Activated CD4-positive, alpha-beta T cell treated with anti-CD3 and anti-CD28 coated beads, Interleukin-2, amount 10 ng/mL, durations not matched to agents 7 days and 5 days (primary cell): ENCODE measurements at regions not wholly inside any gene's neighbourhood (a gene's known extent, or its start where the extent isn't known, plus 50 kb on each side); places are given as distances from the start of the nearest gene placed in this dataset. TPM values are rescaled to one million over a fixed set of nuclear protein-coding genes. Genes with fewer than 3 reads are reported as not detected.
"Not testable (repeated sequence)": the region's sequence is repeated elsewhere in the genome, so short reads cannot be mapped to it uniquely, and the experiment has no call there.

Experiments used
- CTCF ChIA-PET: fragments of 350-600 bp; sonication (Branson Sonifier 250); formaldehyde crosslinking; loops from one replicate; lab custom pipeline; 2021; ENCODE audit warnings: antibody characterized with exemption; lab: Charles Lee
- POLR2A ChIA-PET: fragments of 350-600 bp; sonication (Branson Sonifier 250); formaldehyde crosslinking; loops from one replicate; lab custom pipeline; 2021; ENCODE audit warnings: antibody characterized with exemption; lab: Charles Lee
- DNase-seq: peaks from one replicate; pipeline ENCODE4 v3.0.0-alpha.2; 2020
- H3K27ac Mint-ChIP-seq: one replicate; pipeline ENCODE4 v1.8.0; 2021; ENCODE audit warnings: mild to moderate bottlenecking, moderate library complexity, mixed read lengths
- H3K27me3 Mint-ChIP-seq: one replicate; pipeline ENCODE4 v1.8.0; 2021; ENCODE audit warnings: mixed read lengths
- H3K36me3 Mint-ChIP-seq: one replicate; pipeline ENCODE4 v1.8.0; 2021; ENCODE audit warnings: low read depth, mixed read lengths
- H3K4me1 Mint-ChIP-seq: one replicate; pipeline ENCODE4 v1.8.0; 2021; ENCODE audit warnings: mixed read lengths
- H3K4me3 Mint-ChIP-seq: one replicate; pipeline ENCODE4 v1.8.0; 2021; ENCODE audit warnings: mild to moderate bottlenecking, moderate library complexity, mixed read lengths
- H3K9me3 Mint-ChIP-seq: one replicate; pipeline ENCODE4 v1.8.0; 2021; ENCODE audit warnings: mixed read lengths
- microRNA-seq: library from miRNA; unstranded; fragments of <30 nt; microRNA quantifications from one replicate; pipeline ENCODE4 v1.2.0, GENCODE V29; 2021; ENCODE audit warnings: borderline microRNAs expressed, borderline replicate concordance

- H3K27me3 Mint-ChIP-seq, POLR2A ChIA-PET, H3K36me3 Mint-ChIP-seq, DNase-seq, H3K4me1 Mint-ChIP-seq, H3K9me3 Mint-ChIP-seq, CTCF ChIA-PET: not testable (repeated sequence)
- peak overlapping the region; percentile 92 for H3K27ac Mint-ChIP-seq
- H3K4me3 Mint-ChIP-seq, result peak overlapping the region; percentile 69
Measured at GRCh38 chr4:184965230-184966050, 52.9 kb upstream of the HELT start.

- H3K27me3 Mint-ChIP-seq, POLR2A ChIA-PET, H3K4me1 Mint-ChIP-seq, CTCF ChIA-PET, H3K4me3 Mint-ChIP-seq, H3K36me3 Mint-ChIP-seq: not testable (repeated sequence)
- peak; percentile 32 for DNase-seq
- Mint-ChIP-seq H3K27ac (peak overlapping the region; percentile 72), H3K9me3 (peaks cover 12% of the 10 kb centered on the region)
Measured at GRCh38 chr4:184966051-184966691, 52.1 kb upstream of the HELT start.

- POLR2A ChIA-PET, DNase-seq, CTCF ChIA-PET, H3K27me3 Mint-ChIP-seq, H3K4me1 Mint-ChIP-seq, H3K36me3 Mint-ChIP-seq: not testable (repeated sequence)
- Mint-ChIP-seq H3K4me3 (peak overlapping the region; percentile 54), H3K27ac (peak overlapping the region; percentile 79), H3K9me3 (peaks cover 15% of the 10 kb centered on the region)
Measured at GRCh38 chr4:184967699-184968098, 50.6 kb upstream of the HELT start.

GRCh38 chr4:184968366-184968765, 49.9 kb upstream of the HELT start:
- Mint-ChIP-seq H3K4me1 (peaks cover 5% of the 10 kb centered on the region), H3K27me3 (peaks cover 3% of the 10 kb centered on the region), H3K36me3 (peaks cover 4% of the 10 kb centered on the region), H3K4me3 (no peak overlapping the region), H3K9me3 (peaks cover 15% of the 10 kb centered on the region), H3K27ac (no peak overlapping the region)
- POLR2A ChIA-PET, result no interaction called here
- DNase-seq, result no peak
- CTCF ChIA-PET, result interaction anchor here (0.9 kb wide), 1 partner anchor 731 kb away, joined by 3 read pairs; no protein-coding TSS in a partner anchor

Small RNA genes in the stretch of these regions (microRNA-seq; reads per million reads assigned to microRNA genes)
- not detected for gene MIR4455
